Stimulated activated CD4-positive, alpha-beta T cell treated with anti-CD3 and anti-CD28 coated beads, Interleukin-4, amount 100 ng/mL, for 48 hours (primary cell): ENCODE measurements at regions not wholly inside any gene's neighbourhood (a gene's known extent, or its start where the extent isn't known, plus 50 kb on each side); places are given as distances from the start of the nearest gene placed in this dataset.
"Not testable (repeated sequence)": the region's sequence is repeated elsewhere in the genome, so short reads cannot be mapped to it uniquely, and the experiment has no call there.

Source experiments
- DNase-seq, 2 donors: peaks; one replicate each; pipeline ENCODE4 v3.0.0-alpha.2; 2020; ENCODE audit warnings: low read depth in 2 of 2

- no peak for DNase-seq
Observed at GRCh38 chr13:72586518-72586917, 140.9 kb downstream of the MZT1 start.

DNA sequence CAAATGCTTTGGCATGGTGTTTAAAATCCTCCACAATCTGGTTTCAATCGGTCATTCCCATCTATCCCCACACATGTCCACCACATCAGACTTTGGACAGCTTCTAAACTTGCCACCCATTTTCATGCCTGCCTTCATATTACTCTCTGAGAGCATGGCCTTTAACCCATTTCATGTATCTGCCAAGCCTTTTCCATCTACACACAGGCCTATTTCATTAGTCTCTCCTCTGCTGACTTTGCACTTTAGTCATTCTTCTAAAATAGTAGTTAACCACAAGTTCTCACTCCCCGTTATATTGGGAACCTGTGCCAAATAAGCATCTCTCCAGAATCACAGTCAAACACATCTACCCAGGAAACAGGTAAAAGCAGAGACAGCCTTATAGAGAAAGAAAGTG is 142.2 kb downstream of the MZT1 start:
- no peak for DNase-seq

DNA sequence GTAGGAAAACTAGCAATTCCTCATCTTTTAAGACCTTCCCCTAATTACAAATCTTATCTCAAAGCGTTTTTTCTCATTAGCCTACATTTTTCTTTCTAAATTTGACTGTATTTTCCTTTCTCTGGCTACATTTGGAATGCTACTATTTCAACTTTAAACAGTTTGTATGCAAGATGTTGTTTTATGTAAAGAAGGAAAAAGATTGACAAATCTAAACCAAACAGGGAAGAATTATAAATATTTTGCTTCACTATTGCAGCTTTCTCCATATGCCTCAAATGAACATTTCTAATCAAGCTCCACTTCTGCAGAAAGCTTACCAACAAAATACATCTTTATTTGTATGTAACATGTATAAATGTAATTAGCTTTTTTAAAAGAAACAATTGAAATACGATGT is 156.2 kb downstream of the MZT1 start:
- DNase-seq = no peak

GRCh38 chr13:72570019-72570418 is 157.4 kb downstream of the MZT1 start:
- no peak for DNase-seq

GRCh38 chr13:72567566-72567965 is 159.9 kb downstream of the MZT1 start:
- DNase-seq = no peak

- no peak for DNase-seq
Observed at GRCh38 chr13:72566526-72566925, 160.9 kb downstream of the MZT1 start.

DNA sequence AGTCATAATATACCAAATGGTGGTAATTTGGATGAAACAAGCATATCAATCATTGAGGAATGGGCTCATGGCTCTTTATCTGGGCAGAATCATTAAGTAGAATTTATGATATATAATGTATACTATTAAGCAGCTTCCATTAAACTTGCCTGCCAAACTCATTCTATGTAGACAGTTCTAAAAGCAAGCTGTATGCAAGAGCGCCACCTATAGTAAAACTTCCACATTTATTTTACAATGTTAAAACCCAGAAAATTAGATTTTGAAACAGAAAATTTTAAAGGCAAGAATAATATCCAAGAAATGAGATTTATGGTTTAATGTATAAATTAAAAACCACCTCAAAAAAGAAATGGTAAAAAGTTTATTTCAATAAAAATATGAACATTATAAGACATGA is 161.5 kb downstream of the MZT1 start:
- DNase-seq = no peak

GRCh38 chr13:72562686-72563085 is 164.7 kb downstream of the MZT1 start:
- no peak for DNase-seq

- DNase-seq = no peak
Observed at GRCh38 chr13:72561791-72562190, 165.6 kb downstream of the MZT1 start.

GRCh38 chr13:72559716-72560115 is 167.7 kb downstream of the MZT1 start:
- no peak for DNase-seq

DNA sequence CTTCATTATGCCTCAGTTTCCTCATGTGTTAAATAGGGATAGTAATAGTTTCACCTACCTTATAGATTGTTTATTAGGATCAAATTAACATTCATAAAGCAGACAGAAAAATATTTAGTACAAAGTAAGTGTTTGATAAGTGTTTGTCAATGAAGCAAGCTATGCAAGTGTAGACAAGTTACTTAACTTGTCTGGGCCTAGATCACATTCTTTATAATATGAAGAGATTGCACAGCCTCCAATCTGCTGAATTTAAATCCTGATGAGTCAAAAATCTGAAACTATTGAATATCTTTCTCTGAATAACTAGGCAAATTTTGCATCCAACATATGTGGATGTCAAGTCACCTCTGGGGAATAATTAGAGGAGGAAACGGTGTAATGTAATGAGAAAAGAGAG is 170.5 kb downstream of the MZT1 start:
- no peak for DNase-seq

GRCh38 chr13:72555601-72556000 is 171.8 kb downstream of the MZT1 start:
- DNase-seq = no peak

DNA sequence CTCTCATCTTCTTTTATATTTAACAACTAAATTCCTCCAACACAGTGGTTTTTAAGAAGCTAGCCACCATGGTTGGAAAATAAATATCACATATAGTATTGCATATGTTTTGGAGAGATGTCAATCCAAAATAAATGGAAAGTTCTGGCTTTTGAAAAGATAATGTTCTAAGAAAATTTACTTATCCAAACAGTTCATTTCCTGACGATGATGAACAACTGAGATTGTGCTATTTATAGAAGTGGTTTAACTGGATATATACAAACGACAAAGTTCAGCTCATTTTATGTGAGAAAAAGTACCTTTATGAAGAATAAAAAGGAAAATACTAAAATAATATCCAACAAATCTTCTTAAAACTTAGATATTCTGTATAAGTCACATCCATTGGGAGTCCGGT is 174.7 kb downstream of the MZT1 start:
- DNase-seq = no peak

GRCh38 chr13:72545895-72546294 is 181.5 kb downstream of the MZT1 start:
- DNase-seq = not testable (repeated sequence)

- DNase-seq = no peak
Observed at GRCh38 chr13:72545030-72545719, 182.3 kb downstream of the MZT1 start.

DNA sequence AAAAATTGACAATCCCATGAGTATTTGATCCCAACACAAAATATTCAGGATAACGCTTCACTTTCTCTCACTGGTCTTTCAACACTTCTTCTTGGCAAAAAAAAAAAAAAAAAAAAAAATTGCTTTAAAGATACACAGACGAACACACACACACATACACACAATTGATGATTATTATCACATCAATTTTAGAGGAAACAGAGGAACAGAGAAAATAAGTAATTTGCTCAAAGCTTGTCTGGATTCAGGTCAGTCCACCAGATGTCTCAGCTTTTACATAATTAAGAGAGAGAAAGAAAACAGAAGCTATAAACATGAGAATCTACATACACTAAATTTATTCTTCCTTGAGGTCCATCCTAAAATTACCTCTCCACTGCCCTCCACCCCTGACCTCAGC is 183.4 kb downstream of the MZT1 start:
- no peak for DNase-seq

GRCh38 chr13:72542241-72542640 is 185.2 kb downstream of the MZT1 start:
- DNase-seq = no peak

GRCh38 chr13:72541674-72542073 is 185.8 kb downstream of the MZT1 start:
- DNase-seq = no peak

DNA sequence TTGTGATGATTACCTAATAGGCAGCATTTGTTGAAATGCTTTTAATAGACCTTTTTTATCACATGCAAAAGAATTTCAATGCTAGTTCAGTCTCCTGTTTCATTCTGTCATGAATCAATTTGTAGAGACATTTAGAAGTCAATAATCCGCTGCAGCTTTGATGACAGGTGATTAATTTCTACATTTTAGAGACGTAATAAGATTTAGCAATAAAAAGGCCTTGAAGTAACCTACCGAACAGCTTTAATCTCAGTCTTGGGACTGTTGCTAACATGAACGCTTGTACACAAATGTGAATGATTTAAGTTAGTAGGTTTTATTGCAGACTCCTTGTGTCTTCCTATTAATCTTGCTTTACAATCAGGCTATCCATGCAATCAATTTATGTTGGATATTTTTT is 186.5 kb downstream of the MZT1 start:
- DNase-seq = no peak

GRCh38 chr13:72539925-72540324 is 187.5 kb downstream of the MZT1 start:
- no peak for DNase-seq

DNA sequence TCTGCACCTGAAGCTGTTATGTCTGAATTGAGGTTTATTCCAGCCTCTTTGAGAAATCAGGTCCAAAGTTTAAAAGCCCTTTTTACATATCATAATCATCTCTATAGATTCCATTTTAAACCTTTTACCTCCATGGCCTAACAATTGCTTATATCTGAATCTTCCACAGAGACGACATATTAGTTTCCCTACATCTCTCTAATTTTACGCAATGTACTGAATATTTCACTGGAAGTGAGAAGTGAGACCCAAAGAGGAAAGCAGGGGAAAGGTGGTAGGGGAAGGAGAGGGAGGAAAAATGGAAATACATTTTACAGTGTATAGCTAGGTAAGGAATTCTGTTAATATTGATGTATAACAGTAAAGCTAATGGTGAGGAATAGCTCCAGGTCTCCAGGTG is 189.6 kb downstream of the MZT1 start:
- DNase-seq = no peak

DNA sequence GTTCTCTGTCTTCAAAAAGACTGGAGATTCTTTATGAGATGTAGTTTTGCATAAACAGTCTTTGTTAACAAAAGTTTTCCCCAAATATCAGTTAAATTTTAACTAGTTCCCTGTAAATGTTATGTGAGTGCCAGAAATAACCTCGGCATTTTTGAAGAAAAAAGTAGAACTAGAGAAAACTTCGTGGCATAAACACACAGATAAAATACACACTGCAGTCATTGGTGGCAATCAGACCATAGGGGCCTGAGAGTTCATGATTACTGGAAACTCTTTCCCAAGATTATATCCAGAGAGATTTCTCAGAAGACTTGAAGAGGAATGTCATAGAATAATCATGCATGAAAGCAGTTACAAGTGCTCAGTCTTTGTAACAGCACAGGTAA is 190.0 kb downstream of the MZT1 start:
- no peak for DNase-seq

DNA sequence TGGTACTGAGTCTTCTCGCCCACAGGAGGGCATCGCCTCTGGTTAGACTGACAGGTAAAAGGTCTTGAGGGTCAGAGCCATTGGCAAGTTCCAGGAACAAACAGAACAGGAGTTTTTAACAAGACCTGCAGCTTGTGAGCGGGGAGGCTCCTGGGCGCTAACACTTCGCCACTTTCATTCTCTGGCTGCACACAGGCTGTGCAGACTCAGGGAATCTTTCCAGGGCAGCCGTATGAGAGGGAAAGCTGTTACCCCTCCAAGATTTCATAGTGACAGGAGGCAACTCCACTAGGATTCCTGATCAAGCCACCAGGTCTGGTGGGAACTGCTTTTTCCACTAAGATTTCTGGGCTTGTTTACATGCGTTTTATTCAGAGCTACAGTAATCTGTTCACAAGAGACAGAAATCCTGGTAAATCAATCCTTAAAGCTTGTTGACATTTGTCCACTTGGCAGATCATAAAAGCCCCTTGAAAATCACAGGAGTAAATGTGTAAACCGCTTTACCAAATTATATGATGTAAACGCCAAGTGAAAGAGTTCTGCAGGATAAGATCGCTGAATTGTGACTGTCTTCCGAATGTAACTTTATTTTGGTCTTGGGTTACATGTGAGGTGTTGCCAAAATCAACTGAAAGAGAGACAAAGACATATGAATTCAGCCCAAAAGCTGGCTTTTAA is 190.6 kb downstream of the MZT1 start:
- DNase-seq = no peak
